ENCODE measurements at regions not wholly inside any gene's neighbourhood (a gene's known extent, or its start where the extent isn't known, plus 50 kb on each side); places are given as distances from the start of the nearest gene placed in this dataset.

GRCh38 chr12:102659200-102659911, 179.0 kb upstream of the IGF1 start:
- TF ChIP-seq, protein P1, sequence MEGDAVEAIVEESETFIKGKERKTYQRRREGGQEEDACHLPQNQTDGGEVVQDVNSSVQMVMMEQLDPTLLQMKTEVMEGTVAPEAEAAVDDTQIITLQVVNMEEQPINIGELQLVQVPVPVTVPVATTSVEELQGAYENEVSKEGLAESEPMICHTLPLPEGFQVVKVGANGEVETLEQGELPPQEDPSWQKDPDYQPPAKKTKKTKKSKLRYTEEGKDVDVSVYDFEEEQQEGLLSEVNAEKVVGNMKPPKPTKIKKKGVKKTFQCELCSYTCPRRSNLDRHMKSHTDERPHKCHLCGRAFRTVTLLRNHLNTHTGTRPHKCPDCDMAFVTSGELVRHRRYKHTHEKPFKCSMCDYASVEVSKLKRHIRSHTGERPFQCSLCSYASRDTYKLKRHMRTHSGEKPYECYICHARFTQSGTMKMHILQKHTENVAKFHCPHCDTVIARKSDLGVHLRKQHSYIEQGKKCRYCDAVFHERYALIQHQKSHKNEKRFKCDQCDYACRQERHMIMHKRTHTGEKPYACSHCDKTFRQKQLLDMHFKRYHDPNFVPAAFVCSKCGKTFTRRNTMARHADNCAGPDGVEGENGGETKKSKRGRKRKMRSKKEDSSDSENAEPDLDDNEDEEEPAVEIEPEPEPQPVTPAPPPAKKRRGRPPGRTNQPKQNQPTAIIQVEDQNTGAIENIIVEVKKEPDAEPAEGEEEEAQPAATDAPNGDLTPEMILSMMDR (IDR thresholded peaks at IDR 0.05; ENCODE audit: extremely low read depth in 1 of 2, insufficient read depth in 1 of 2, low read depth in 1 of 2, low read length in 2 of 2), result no peak
- TF ChIP-seq MAX (IDR thresholded peaks at IDR 0.05; ENCODE audit: insufficient read depth, insufficient read length) (no peak), EZH2 (IDR thresholded peaks at IDR 0.05; ENCODE audit: borderline replicate concordance, low read depth, low read length, severe bottlenecking) (no peak), POLR2A (IDR thresholded peaks at IDR 0.05; ENCODE audit: low read depth, low read length) (no peak), MYC (IDR thresholded peaks at IDR 0.05; ENCODE audit: low read depth, low read length) (no peak), POLR2AphosphoS5 (IDR thresholded peaks at IDR 0.05; ENCODE audit: insufficient read depth, low read depth, low read length) (no peak)

Data from endothelial cell of umbilical vein (primary cell).